ENCODE measurements at regions not wholly inside any gene's neighbourhood (a gene's known extent, or its start where the extent isn't known, plus 50 kb on each side); places are given as distances from the start of the nearest gene placed in this dataset.

DNA sequence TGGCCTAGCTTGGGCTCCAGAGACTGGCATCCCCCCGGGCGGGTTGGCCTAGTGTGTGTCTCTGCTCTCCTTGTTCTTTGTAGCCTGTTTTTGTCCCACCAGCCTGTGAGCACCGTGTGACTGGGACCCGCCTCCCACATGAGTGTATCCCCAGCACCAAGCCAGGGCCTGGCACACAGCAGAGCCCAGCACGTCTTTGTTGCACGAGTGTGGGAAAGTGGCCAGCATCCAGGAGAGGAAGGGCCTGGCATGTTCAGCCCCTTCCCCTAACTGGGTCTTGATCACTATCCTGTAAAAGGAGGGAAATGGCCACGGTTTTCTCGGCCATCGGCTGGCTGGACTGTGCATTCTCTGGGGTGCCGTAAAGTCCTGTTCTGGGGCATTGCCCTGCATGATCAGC lies 290.1 kb downstream of the BMP7 start:
- no peak for DNase-seq

DNA sequence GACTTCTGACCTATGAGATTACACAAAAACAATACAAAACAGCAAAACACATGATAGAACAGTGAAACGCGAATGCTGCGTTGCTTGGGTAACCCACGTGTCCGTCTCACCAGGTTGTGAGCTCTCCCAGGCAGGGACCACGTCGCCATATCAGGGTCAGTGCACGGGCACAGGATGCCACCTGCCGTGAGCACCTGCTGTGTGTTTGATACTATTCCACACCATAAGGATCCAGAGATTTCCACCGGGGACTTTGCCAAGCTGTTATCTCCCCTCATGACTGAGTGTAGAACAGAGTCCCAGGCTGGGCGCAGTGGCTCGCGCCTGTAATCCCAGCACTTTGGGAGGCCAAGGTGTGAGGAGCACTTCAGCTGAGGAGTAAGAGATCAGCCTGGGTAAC lies 288.0 kb downstream of the BMP7 start:
- DNase-seq, result peak; percentile 60 to 72

DNA sequence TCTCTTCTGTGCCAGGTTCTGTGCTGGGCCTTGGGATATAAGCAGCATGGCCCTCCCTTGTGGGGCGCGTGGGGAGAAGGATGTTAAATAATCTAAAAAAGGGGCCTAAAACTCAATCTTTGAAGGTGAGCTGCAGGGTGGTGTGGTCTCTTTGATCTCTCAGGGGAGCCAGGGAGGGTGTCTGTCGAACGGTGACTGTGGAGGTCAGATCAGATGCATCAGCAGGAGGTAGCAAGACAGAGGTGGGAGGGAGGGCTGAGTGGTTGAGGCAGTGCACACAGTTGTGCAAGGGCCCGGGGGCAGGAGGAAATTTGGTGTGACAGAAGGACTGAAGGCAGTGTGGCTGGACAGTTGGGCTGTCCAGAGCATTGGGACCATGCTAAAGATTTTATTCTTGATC lies 287.3 kb downstream of the BMP7 start:
- no peak for DNase-seq

DNA sequence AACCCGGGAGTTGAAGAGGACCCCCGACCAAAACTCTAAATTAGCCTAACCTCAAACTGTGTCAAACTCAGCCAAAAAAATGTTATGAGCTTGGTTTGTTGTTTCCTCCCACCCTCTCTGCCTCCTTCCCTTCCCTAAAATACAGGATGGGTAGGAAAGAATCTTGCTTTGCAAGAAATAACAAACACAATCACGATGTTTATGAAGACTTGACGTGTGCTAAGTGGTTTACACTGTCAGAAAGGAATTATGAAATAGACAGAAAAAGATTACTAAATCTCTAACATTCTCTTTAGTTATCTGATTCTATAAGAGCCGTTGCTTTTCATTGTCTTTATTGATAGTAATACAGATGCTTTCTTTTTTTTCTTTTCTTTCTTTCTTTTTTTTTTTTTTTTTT lies 285.1 kb downstream of the BMP7 start:
- DNase-seq, result no peak

DNA sequence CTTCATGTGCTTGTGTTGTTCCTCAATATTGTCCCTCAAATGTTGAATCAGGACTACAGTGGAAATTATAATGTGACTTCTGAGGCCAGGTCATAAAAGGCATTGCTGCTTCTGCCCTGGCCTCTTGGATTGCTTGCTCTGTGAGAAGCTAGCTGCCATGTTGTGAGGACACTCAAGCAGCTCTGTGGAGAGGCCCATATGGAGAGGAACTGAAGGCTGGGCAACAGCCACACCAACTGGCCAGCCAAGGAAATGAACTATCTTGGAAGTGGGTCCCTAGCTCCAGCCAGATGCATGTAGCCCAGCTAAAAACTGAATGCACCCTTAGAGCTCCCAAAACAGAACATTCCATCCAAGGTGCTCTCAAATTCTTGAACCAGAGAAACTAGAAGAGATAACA lies 282.6 kb downstream of the BMP7 start:
- peak in 1 of 2 experiments; percentile 16 for DNase-seq

DNA sequence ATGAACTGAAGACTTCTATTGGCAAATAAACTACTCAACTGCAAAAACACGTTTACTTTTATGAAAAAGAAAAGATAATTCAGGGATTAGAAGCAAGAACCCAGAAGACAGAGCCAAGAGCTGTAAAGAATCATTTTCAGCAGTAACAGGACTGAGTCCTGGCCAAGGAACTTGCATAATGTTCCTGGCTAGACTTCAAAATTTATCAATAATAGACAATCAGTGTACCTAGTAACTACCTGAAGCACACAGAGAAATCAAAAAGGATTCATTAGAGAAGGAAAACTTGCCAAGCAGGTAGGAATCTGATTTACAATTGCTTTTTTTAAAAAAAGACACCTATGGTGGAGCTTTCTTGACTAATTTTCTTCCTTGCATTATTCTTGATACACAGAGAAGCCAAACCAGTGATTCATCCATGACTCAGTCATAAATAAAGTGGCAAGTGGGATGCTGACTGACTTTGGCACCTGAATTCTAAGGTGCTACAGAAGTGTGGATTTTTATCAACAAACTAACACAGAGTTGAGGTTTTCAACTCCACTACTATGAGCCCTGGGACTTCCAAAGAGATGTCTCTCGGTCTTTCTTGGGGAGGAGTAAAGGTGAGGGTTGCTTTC lies 281.3 kb downstream of the BMP7 start:
- DNase-seq, result no peak

DNA sequence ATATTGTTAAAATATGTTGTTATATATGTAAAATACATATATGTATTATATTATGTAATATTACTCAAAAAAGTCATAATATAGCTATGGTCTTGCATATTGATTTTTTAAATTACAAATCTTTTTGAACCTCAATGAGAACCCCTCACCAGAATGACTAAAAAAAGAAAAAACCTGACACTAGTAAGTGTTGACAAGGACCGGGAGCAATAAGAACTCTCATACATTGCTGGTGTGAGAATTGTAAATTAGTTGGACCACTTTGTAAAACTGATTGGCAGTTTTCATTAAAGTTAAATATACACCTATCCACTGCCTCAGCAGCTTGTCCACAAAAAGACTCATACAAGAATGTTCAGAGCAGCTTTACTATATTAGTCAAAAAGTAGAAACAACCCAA lies 280.0 kb downstream of the BMP7 start:
- no peak for DNase-seq

DNA sequence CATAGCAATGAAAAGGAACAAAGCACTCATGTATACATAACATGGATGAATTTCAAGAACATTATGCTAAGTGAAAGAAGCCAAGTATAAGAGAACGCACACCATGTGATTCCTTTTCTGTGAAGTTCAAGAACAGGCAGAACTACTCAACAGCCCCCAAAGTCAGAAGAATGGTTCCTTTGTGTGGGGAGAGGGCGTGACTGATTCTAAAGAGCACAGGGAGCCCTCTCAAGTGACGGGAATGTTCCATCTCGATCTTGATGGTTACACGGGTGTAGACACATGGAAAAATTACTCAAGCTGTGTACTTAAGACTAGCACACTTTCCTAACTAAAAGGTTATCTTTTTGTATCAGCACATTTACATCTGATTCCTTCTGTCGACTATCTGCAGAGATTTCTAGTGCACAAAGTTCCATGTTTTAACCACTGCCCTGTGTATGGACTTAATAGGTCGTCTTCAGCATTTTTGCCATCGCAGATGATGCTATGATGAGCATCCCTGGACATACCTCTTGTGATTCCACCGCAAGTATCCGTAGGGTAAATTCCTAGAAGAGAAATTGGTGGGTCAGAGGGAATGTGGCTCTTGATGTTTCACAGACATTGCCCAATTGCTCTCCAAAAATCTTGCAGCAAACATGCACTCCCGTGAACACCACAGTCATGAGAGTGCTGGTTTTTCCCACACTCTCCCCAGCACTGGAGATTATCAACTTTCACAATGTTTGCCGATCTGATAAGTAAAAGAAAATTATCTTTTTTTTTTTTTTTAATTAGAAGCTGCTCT lies 279.3 kb downstream of the BMP7 start:
- DNase-seq, result no peak

DNA sequence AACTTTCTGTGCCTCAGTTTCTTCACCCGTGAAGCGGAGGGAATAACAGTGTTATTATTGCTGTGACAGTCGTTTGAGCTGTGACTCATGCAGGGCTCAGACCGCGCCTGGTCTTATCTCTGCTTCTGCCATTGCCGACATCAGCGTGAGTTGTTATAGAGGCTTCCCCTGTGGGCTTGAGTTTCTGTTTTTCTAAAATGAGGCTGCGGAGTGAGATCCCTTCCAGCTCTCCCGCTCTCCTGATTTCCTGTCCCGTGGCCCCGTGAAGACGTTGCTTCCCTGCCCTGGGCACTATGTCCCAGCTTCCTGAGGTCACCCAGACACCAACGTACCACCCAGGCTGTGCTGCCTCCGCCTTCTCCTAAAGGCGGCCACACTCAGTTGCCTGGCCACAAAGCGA lies 278.5 kb downstream of the BMP7 start:
- no peak for DNase-seq

DNA sequence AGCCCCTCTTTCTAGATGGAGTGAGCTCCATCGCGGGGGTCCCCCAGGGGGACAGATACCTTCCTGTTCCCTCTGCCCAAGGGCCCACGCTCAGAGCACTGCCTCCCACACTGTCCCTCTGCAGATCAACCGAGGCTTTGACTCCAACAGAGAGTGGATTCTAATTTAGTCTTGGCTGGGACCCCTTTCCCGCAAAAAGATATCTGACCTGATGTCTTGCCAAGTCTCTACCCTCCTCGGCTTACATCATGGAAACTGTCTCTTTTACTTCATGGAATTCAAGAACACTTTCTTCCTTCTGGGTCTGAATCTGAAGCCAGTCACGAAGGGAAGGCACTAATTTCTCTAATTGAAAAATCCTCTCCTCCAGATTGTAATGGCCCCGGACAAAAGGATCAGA lies 278.0 kb downstream of the BMP7 start:
- no peak for DNase-seq

DNA sequence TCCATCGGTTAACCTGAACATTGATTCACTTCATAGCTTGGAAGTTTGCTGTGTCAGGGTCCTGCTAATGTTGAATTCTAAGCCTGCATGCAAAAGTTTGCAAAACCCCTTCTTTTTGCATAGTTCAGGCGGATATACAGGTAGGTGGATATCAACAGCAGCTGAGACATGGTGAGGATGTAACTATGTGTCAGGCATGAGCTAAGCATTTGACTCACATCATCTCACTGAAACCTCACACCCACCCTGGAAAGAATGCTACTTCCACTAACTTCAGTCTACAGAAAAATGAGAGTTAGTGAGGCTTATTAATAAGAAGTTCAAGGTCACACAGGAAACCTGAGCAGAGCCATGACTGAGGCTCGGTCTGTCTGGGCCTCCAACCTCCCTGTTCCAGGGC lies 276.9 kb downstream of the BMP7 start:
- no peak for DNase-seq

DNA sequence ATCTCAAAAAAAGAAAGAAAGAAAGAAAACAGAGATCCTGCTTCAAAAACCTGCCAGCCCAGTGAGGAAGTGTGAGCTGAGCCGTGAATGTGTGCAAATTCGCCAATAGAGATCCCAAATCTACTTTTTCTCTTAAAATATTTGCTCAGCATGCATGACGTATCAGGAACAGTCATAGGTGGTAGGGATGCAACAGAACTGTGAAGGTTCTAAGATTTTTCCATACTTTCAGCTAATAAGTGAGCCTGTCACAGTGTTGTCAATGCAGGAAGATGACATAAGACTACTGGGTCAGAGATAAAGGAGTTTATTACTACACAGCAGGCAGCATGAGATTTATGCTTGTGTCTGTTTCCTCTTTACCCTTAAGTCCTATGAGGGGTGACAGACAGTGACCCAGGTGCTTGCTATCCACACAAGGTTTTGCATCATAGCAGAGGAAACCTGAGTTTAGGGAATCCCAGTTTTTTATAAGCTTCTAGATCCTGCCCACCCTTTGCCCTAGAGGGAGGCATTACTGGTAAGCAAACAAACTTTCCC lies 273.4 kb downstream of the BMP7 start:
- no peak for DNase-seq

DNA sequence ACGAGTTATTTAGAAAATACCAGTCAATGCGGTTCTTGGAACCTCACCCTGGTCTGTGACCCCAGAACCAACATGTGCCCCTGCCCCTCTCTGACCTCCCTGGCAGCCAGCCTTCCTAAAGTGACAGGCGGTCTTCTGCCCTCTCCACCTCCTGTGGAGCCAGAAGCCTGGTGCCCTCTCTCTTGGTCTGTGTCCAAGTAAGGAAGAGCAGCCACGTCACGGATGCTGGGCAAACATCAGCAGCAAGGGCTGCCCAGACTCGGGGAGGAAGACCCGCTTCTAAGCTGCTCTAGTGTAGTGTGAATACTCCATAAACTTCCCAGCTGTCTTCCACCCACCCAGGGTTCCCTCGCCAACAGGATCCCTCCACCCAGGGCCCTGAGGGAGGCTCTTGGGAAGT lies 272.4 kb downstream of the BMP7 start:
- no peak for DNase-seq

DNA sequence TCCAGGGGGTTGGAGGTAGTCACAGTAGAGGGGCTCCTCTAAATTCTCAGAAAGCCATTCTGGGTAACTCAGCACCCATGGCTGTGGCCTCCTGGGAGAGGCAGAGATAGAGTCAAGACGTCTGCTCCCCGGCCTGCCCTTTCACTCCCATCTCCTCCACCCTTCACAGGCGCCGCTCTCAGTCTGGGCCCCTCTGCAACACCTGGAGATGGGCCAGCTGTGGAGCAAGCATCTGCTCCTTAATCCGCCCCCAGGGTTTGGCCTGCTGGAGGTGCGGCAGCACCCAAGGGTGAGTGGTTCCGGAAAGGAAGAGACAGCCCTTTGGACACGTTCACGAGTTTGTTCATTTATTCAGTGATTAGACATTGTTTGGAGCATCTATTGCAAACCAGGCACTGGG lies 271.3 kb downstream of the BMP7 start:
- no peak for DNase-seq

DNA sequence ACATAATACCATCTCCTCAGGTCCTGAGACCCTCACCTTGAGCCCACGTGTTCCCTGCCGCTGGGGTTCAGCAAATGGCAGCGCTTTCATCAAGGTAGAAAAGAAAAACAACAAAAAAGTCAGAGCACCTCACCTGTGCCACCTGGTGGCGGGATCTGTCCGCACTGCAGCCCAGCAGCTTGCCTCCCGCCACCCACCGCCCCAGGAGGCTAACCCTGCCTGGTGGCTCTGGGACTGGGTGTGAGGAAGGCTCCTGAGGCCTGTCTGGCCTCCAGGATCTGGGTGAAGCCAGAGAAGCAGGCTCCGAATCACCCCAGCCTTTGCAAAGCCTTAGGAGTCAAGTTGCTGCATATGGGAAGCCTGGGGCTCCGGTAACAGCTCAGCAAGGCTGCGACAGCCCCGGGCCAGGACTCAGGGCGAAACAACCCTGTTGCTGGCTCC lies 270.8 kb downstream of the BMP7 start:
- DNase-seq, result peak in 1 of 2 experiments; percentile 57

DNA sequence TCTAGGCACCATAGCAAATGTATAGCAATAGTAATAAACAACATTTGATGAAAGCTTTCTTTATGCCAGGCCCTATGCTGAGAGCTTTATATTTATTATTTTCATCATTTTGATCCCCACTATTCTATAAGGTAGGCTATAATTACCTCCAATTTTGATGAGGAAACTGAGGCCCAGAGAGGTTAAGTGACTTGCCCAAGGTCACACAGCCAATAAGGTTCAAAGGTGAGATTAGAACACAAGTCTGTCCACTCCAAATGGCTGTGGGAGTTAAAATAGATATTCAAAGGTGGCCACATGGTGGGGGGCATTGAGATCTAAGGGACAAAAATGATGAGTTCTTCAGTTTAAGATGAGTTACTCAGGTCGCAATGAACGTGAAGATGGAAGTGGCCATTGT lies 269.9 kb downstream of the BMP7 start:
- DNase-seq, result no peak

DNA sequence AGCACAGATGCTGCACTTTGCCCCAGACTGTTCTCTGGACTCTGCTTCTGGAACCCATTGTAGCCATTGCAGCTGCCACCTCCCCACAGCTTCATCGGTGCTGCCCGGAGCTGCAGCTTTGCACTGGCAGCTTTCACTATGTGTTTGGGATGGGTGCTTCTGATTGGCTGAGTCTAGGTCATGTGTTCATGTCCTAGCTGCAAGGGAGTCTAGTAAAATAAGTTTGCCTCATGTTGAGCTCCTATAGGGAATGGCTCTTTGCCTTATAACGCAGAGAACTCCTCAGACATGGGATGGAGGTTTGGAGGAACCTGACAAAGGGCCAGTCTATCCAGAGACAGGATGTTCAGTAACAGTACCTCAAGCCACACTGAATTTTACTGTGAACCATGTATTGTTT lies 268.0 kb downstream of the BMP7 start:
- DNase-seq, result no peak

DNA sequence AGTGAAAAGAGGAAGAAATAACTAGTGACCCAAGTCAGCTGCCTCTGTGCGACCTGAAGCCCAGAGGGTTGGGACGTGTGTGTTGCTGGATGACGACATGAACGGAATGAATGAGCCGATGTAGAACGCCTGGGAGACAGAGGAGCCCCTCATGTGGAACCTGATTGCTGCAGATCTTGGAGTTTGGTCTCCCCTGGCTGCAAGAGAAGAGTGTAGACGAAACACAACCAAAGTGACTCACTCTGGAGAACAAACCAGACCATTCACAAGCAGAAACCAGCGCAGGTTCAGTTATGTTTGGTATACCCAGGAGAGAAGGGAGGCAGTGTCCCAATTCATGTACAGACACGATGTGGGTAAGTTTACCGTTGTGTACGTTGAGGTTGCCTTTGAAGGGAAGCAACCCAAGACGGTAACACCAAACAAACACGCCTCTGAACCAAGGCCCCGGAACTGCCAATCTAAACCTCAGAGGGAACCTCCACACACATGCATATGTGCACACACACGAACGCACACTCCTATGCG lies 265.9 kb downstream of the BMP7 start:
- DNase-seq, result no peak

DNA sequence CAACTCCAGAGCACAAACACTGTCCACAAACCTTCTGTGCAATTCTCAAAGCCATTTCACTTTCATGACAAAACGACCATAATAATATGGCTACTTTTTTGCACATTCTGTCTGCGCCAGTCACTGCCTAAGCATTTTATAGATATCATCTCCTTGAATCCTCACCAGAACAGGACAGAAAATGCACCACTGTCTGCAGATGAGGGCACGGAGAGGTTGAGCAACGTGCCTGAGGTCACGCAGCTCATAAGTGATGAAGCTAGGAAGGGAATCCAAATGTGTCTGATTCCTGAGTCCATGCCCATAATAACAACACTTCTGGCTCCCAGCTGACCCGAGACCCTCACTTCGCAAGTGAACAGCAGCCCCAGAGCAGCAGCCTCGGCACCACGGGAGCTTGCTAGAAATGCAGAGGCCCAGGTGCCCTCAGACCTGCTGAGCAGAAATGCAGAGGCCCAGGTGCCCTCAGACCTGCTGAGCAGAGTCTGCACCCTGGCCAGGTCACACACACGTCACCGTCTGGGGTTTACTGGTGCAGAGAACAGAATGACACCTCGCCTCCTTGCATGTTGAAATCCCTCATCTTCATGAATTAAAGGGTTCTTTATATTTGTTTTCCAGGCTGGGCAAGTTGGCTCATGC lies 265.2 kb downstream of the BMP7 start:
- DNase-seq, result no peak

DNA sequence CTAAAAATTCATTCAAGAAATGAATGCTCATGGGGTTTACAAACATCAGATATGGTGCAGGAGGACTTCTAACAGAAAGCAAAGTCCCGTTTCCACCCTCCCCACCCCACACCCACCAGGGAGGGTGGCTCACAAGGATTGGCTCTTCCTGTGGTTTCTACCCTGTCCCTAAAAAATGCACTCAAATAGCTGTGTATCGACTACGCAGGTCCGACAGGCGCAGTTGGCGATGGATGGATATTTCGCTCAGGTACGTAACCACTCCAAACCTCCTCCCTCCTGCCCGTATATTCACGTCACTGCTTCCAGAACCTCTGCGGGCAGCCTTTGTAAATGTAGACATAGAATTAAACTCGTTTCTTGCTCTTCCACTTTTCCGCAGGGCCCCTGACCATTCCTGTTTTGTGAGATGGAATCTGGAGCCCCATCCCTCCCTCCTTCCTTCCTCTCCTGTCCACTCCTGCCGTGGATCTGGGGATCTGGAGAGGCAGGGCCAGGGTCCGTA lies 264.3 kb downstream of the BMP7 start:
- no peak for DNase-seq

DNA sequence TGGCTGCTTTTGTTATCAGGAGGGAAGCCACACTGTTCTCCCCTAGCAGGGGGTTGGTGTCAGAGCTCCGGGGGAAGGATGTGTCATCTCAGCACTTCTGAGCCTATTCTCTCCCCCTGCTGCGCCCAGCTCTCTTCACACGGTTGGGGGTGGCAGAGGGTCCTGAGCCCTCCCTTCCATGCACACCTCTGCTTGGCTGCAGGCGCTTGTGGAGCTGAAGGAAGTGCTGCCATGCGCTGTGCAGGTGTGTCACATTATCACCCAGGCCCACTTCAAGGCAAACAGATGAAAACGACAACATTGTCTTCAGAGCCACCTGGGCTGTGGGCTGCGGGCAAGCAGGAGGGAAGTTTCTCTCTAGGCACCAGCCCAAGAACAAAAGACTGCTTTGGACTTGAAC lies 263.4 kb downstream of the BMP7 start:
- DNase-seq, result no peak

DNA sequence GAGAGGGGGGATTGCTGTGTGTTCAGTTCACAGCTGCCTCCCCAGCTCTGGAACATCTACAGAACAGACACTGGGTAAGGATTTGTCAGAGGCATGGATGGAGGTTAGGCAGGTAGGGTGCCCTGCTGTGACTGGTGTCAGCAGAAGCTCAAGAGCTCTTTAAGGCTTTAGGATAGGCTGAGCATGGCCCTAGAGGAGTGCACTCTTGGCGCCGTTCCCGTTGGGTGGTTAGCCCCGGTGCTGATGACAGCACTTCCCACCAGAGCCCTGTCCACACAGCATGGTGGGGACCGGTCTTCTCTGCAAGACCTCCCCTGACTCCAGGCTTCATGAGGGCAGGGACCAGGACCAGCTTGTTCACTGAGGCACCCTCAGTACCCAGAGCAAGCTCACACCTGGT lies 262.0 kb downstream of the BMP7 start:
- peak in 1 of 2 experiments; percentile 39 for DNase-seq

All from NCI-H524 (cell line).